Ishikawa (cell line): ENCODE measurements at regions not wholly inside any gene's neighbourhood (a gene's known extent, or its start where the extent isn't known, plus 50 kb on each side); places are given as distances from the start of the nearest gene placed in this dataset.

ENCODE experiments used
- CEBPB ChIP-seq: IDR thresholded peaks from 2 replicates; pipeline ENCODE4 v1.6.1; 2012
- EGR1 ChIP-seq: IDR thresholded peaks from 2 replicates; pipeline ENCODE4 v1.6.1; 2012
- EP300 ChIP-seq: IDR thresholded peaks from 2 replicates; pipeline ENCODE4 v1.6.1; 2012; ENCODE audit warnings: borderline replicate concordance
- FOXM1 ChIP-seq: IDR thresholded peaks from 2 replicates; pipeline ENCODE4 v1.6.1; 2012; ENCODE audit warnings: low read depth, borderline replicate concordance
- MAX ChIP-seq: IDR thresholded peaks from 2 replicates; pipeline ENCODE4 v1.6.1; 2012
- NFIC ChIP-seq: IDR thresholded peaks from 2 replicates; pipeline ENCODE4 v1.6.1; 2012
- RAD21 ChIP-seq: IDR thresholded peaks from 2 replicates; pipeline ENCODE4 v1.6.1; 2012; ENCODE audit warnings: low read depth
- REST ChIP-seq: IDR thresholded peaks from 2 replicates; pipeline ENCODE4 v1.6.1; 2012; ENCODE audit warnings: low read depth, mild to moderate bottlenecking
- TAF1 ChIP-seq: IDR thresholded peaks from 2 replicates; pipeline ENCODE4 v1.6.1; 2012; ENCODE audit warnings: low read depth, mild to moderate bottlenecking
- TEAD4 ChIP-seq: IDR thresholded peaks from 2 replicates; pipeline ENCODE4 v1.6.1; 2012
- YY1 ChIP-seq: IDR thresholded peaks from 2 replicates; pipeline ENCODE4 v1.6.1; 2012; ENCODE audit warnings: low read depth
- TF ChIP-seq, protein P1 (sequence below): IDR thresholded peaks from 2 replicates; pipeline ENCODE4 v1.6.1; 2012

GRCh38 chr5:2805080-2805479 is 53.6 kb upstream of the IRX2 start:
- TF ChIP-seq RAD21 (no peak), TEAD4 (no peak), FOXM1 (no peak), MAX (no peak), EGR1 (no peak), EP300 (no peak), CEBPB (no peak), REST (no peak), YY1 (no peak), TAF1 (no peak), NFIC (no peak)
- TF ChIP-seq, protein P1, sequence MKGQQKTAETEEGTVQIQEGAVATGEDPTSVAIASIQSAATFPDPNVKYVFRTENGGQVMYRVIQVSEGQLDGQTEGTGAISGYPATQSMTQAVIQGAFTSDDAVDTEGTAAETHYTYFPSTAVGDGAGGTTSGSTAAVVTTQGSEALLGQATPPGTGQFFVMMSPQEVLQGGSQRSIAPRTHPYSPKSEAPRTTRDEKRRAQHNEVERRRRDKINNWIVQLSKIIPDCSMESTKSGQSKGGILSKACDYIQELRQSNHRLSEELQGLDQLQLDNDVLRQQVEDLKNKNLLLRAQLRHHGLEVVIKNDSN, result no peak
